HG03571 (cell line): ENCODE measurements at regions not wholly inside any gene's neighbourhood (a gene's known extent, or its start where the extent isn't known, plus 50 kb on each side); places are given as distances from the start of the nearest gene placed in this dataset.
"Not testable (repeated sequence)": the region's sequence is repeated elsewhere in the genome, so short reads cannot be mapped to it uniquely, and the experiment has no call there.

Source experiments
- ATAC-seq: cut with Tn5 transposase; IDR thresholded peaks from one replicate; pipeline ENCODE4 v1.9.1; 2021; ENCODE audit not compliant: unreplicated experiment

GRCh38 chr9:708551-709432, 132.7 kb upstream of the DMRT1 start:
- ATAC-seq, result no peak

- no peak for ATAC-seq
These were observed 130.3 kb upstream of the DMRT1 start for GRCh38 chr9:710951-711745.

DNA sequence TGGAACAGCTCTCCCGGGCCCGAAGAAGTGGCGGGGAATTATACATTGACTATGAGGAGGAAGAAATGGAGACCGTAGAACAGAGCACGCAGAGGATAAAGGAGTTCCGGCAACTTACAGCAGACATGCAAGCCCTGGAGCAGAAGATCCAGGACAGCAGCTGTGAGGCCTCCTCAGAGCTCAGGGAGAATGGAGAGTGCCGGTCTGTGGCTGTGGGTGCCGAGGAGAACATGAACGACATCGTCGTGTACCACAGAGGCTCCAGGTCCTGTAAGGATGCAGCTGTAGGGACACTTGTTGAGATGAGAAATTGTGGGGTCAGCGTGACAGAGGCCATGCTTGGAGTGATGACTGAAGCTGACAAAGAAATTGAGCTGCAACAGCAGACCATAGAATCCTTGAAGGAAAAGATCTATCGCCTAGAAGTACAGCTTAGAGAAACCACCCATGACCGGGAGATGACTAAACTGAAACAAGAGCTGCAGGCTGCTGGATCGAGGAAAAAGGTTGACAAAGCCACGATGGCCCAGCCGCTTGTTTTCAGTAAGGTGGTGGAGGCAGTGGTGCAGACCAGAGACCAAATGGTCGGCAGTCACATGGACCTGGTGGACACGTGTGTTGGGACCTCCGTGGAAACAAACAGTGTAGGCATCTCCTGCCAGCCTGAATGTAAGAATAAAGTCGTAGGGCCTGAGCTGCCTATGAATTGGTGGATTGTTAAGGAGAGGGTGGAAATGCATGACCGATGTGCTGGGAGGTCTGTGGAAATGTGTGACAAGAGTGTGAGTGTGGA, 129.5 kb upstream of the DMRT1 start:
- no peak for ATAC-seq

DNA sequence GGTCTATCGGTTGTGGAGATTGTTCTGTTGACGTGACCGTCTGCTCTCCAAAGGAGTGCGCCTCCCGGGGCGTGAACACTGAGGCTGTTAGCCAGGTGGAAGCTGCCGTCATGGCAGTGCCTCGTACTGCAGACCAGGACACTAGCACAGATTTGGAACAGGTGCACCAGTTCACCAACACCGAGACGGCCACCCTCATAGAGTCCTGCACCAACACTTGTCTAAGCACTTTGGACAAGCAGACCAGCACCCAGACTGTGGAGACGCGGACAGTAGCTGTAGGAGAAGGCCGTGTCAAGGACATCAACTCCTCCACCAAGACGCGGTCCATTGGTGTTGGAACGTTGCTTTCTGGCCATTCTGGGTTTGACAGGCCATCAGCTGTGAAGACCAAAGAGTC, 128.9 kb upstream of the DMRT1 start:
- no peak for ATAC-seq

- ATAC-seq, result no peak
These were observed 128.4 kb upstream of the DMRT1 start for GRCh38 chr9:713091-713490.

DNA sequence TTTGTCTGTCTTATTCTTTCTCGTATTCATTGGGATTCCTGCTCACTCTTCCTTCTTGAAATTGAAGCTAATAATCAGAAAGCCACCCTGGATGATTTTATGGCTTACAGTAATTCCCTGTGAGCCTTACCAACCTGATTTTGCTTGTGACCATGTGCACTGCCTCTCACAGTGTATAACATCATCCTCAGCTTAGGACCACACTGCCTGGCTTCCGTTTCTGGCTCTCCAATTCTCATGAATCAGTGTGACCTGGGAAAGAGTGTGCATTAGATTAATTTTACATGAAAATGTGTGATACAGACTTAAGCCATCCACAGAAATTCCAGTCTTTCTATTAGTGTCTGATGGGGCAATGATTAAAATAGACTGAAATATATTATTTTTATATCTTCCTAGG, 126.8 kb upstream of the DMRT1 start:
- no peak for ATAC-seq

DNA sequence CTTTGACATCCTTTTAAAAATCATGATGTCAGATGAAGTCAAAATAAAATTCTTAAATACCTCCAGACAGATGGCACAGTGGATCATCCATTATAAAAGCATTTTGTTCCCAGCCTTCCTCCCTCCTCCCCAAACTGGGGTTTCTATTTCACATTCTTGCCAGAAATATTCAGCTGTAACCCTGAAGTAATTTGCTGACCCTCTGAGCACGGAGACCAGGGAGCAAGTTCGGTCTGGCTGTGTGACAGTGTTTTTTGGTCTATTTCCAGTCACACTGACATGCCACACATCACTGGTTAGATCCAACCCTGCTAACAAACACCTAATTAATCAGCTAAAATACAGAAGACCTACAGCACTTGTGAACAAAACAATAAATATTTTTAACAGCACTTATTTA, 126.2 kb upstream of the DMRT1 start:
- ATAC-seq, result no peak

GRCh38 chr9:715743-716400, 125.6 kb upstream of the DMRT1 start:
- no peak for ATAC-seq

DNA sequence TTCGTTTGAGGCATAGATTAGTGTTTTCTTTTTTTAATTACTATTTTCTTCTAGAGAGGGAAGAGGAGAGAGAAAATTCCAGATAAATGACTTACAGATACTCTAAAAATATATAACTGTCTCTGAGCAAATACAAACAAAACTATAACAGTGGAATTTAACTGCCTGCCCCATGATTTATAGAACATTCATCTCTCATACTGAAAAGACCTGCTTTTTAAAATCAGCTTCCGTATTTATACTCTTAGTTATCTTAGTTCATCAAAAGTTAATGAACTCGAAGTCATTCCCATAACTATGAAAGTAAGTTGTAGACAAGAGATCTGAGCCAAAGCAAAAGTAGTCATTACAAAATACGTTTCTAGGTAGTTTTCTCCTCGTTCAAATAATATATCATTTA, 123.8 kb upstream of the DMRT1 start:
- ATAC-seq, result no peak

GRCh38 chr9:720239-720881, 121.1 kb upstream of the DMRT1 start:
- ATAC-seq, result no peak

DNA sequence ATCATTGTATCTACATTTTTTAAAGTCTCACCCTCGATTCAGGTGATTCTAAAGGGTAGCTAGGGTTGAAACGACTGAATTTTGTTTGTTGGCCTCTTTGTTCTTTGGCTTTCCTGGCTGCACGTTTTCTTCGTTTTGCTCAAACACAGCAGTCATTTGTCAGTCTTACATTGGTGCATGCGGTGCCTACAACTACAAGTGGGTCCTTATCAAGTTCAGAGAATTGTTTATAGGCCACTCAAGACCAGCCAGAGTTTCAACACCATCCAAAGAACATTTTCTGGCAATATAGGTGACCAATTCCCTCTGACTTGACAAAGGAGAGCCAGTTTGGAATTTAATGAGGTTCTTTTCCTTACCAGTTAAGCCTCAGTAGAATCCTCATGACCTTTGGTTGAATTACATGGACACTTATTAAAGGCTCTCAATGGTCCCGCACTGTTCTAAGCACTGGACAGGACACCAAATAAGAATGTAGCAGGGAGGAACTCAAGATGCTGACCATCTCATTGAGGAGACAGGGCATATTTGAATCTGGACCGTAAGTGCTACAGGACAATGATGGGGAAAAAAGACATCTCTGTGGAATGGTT, 119.0 kb upstream of the DMRT1 start:
- no peak for ATAC-seq

DNA sequence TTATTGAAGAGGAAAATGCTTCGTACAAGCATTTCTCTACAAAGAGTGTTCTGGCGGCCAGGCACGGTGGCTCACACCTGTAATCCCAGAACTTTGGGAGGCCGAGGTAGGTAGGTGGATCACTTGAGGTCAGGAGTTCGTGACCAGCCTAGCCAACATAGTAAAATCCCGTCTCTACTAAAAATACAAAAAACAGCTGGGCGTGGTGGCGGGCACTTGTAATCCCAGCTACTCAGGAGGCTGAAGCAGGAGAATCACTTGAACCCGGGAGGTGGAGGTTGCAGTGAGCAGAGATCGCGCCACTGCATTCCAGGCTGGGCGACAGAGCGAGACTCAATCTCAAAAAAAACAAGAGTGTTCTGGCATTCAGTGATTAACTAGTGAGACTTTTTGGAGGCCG, 117.0 kb upstream of the DMRT1 start:
- ATAC-seq, result not testable (repeated sequence)

DNA sequence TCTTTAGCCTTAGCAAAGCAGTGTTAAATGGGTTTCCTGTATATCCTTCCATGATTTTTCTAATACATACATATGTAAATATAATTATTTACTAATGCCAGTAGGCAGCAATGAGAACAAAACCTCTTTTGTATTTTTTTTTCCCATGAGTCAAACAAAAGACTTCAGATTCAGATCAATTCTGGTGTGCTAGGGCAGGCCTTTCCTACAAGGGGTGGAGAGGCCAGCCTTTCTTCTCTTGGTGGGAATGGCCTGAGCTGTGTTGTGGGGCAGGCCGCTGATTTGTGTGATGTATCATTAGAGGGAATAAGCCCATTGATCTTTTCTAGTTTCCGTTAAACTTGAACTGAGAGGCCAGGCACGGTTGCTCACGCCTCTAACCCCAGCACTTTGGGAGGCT, 115.5 kb upstream of the DMRT1 start:
- ATAC-seq, result no peak

DNA sequence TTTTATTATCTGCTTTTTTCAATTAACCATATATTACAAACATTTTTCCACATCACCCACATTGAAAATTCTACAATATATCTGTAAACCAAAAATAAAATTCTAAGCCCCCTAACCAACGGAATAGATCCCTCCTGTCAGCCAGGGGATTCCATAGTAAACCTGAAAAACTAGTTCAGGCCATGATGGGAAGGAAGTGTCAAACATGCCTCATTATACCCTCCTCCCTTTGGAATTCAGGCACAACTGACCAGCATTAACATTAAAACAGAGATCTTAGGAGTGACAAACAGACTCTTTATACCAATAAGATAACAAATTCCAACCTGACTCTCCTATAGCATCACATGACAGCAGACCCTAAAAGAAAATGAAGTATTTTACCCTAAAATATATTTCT, 113.7 kb upstream of the DMRT1 start:
- ATAC-seq, result no peak

DNA sequence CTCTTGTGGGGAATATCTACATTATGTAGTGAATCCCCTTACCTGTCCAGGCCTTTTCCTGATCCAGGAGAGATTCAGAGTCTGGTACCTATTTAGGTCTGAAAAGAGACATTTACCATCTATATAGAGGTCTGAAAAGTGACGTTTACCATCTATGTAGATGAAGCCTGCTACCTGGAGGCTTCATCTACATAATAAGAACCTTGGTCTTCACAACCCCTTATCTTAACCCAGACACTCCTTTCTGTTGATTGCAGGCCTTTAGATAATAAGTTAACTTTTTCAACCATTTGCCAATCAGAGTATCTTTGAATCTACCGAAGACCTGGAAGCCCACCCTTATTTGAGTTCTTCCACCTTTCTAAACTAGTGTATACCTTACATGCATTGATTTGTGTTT, 113.0 kb upstream of the DMRT1 start:
- ATAC-seq, result no peak

DNA sequence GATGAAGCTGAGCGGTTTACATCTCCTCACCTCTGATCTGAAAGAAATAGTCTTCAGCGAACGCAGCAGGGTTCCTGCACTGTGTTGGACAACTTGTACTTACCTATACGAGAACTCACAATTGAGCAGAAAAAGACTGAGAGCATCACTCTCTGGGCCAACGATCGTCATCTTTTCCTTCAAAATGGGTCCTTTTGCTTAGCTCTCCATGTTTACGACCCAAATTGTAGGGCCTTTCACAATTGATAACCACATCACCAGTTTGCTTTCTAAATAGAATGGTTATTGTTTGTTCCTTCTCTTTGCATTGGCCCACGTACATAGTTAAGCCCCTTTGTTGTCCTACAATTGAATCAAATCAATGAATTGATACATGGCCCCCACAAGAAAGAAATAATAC, 110.0 kb upstream of the DMRT1 start:
- no peak for ATAC-seq

DNA sequence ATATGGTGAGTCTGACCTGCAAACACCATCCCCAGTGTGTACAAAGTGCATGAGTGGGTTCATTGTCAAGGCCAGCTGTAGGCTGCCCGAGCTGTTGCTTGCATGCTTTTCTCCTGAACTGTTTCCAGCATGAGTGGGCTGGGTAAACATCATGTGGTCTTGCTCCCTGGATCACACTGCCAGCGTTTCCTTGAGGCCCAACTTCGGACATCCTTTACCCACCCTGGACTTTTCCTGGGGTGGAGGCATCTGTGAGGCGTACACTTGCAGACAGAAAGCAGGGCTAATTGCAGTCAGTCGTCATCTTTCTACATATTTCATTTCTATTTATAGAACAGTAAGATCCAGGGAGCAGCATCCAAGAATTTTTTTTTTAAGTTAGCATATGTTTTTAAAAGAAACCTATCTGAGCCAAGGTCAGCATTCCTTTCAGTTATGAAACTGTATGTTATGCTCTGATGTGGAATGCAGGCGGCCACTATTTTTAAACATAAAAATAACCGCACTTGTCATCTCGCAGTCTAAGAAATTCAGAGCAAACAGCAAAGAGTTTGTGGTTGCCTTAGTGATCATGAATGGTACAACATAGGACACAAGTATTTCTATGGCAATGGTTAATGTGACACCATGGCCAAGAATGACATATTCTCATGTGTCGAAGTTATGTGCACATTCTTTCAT, 106.5 kb upstream of the DMRT1 start:
- no peak for ATAC-seq

DNA sequence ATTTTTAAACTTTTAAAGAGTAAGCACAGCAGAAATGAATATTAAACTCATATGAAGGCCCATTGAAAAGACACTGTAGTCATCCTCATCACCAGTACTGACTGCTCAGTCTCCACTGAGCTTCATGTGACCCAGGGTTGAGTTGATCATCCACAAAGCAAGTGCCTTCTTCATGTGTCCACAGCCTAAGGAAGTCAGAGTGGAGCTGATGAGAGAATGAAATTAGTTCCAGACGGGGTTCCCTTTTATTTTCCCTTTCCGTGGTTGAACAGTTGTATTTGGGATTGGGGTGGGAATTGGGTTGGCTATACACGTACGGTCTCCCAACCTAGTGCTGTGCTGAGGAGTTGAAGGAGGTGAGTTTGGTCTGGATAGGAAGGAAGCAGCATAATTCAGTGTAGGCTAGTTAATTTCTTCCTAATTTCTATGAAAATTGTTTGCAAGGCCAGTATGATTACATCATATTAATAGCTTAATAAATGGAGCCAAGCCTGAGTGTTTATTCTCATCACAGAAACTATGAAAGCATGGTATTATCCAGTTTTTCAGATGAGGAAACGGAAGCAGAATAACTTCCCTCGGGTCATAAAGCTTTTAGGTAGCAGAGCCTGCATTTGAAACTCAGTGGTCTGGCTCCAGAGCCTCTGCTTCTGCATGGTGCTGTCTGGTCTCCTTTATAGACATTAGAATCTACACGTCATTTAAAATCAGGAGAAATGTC, 103.9 kb upstream of the DMRT1 start:
- ATAC-seq, result no peak
